ENCODE measurements at regions not wholly inside any gene's neighbourhood (a gene's known extent, or its start where the extent isn't known, plus 50 kb on each side); places are given as distances from the start of the nearest gene placed in this dataset.

GRCh38 chr3:29167180-29167579, 113.7 kb upstream of the RBMS3 start:
- H3K27me3 ChIP-seq, result no peaks in the 10 kb centered on the region
- 97% methylated on average over 1 of the region's 1 CpG for WGBS
- no peaks in the 10 kb centered on the region for H3K36me3 ChIP-seq
- no peak overlapping the region for H3K4me3 ChIP-seq
- no peaks in the 10 kb centered on the region for H3K9me3 ChIP-seq
- TF ChIP-seq EP300 (IDR thresholded peaks at IDR 0.05), result no peak
- no peak for TF ChIP-seq POLR2A (IDR thresholded peaks at IDR 0.05)
- TF ChIP-seq, protein P1, sequence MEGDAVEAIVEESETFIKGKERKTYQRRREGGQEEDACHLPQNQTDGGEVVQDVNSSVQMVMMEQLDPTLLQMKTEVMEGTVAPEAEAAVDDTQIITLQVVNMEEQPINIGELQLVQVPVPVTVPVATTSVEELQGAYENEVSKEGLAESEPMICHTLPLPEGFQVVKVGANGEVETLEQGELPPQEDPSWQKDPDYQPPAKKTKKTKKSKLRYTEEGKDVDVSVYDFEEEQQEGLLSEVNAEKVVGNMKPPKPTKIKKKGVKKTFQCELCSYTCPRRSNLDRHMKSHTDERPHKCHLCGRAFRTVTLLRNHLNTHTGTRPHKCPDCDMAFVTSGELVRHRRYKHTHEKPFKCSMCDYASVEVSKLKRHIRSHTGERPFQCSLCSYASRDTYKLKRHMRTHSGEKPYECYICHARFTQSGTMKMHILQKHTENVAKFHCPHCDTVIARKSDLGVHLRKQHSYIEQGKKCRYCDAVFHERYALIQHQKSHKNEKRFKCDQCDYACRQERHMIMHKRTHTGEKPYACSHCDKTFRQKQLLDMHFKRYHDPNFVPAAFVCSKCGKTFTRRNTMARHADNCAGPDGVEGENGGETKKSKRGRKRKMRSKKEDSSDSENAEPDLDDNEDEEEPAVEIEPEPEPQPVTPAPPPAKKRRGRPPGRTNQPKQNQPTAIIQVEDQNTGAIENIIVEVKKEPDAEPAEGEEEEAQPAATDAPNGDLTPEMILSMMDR (IDR thresholded peaks at IDR 0.05), result no peak
- no peak for TF ChIP-seq POLR2AphosphoS5 (IDR thresholded peaks at IDR 0.05)
- no peak overlapping the region for H3K27ac ChIP-seq
- DNase-seq (ENCODE audit: low spot score in 2 of 2), result no peak
- no peaks in the 10 kb centered on the region for H3K4me1 ChIP-seq

GRCh38 chr3:29168081-29168480, 112.8 kb upstream of the RBMS3 start:
- no peak overlapping the region for H3K4me3 ChIP-seq
- no peaks in the 10 kb centered on the region for H3K9me3 ChIP-seq
- WGBS, result 70% methylated on average over 2 of the region's 2 CpGs
- H3K36me3 ChIP-seq, result no peaks in the 10 kb centered on the region
- no peaks in the 10 kb centered on the region for H3K27me3 ChIP-seq
- no peak for TF ChIP-seq EP300 (IDR thresholded peaks at IDR 0.05)
- no peak for TF ChIP-seq POLR2A (IDR thresholded peaks at IDR 0.05)
- TF ChIP-seq POLR2AphosphoS5 (IDR thresholded peaks at IDR 0.05), result no peak
- TF ChIP-seq, protein P1 (IDR thresholded peaks at IDR 0.05), result no peak
- no peak for DNase-seq (ENCODE audit: low spot score in 2 of 2)
- H3K4me1 ChIP-seq, result no peaks in the 10 kb centered on the region
- H3K27ac ChIP-seq, result no peak overlapping the region

DNA sequence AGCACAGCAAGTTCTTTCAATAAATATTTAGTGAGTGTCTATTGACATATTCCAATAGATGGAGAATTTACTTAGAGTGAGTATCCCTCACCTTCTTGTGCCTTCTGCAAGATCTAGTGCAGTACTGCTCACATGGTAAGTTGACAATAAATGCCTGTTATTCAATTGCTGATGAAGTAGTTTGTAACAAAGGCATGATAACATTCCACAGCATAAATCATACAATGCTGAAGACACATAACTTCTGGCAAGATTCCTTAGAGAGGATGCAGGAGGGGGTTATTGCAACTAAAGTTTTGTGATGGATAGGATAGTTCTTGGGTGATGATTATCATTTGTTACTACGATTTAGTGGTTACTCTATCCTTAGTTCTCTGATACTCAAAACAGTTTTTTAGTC, 112.2 kb upstream of the RBMS3 start:
- Histone ChIP-seq H3K36me3 (no peaks in the 10 kb centered on the region), H3K4me3 (no peak overlapping the region), H3K27ac (no peak overlapping the region), H3K4me1 (no peaks in the 10 kb centered on the region), H3K27me3 (no peaks in the 10 kb centered on the region), H3K9me3 (no peaks in the 10 kb centered on the region)
- no peak for DNase-seq (ENCODE audit: low spot score in 2 of 2)
- TF ChIP-seq EP300 (IDR thresholded peaks at IDR 0.05), result no peak
- TF ChIP-seq, protein P1 (IDR thresholded peaks at IDR 0.05), result no peak
- TF ChIP-seq POLR2A (IDR thresholded peaks at IDR 0.05), result no peak
- TF ChIP-seq POLR2AphosphoS5 (IDR thresholded peaks at IDR 0.05), result no peak
- 56% methylated on average over 1 of the region's 1 CpG for WGBS

DNA sequence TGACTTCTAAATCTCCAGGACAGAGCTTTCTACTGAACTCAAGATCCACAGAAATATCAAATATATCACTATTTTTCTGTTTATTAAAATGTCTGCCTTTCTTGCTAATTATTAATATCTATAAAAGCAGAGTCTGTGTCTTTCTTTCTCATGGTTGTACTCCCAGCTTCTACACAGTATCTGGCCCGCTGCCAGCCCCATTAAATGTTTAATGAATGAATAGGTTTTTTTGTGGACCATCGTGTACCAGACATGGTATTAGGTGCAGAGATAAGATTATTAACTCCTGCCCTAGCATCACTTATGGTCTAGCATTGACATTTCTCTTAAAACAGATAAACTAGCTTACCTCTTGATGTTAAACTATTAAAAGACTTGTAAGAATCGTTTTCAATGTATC, 111.4 kb upstream of the RBMS3 start:
- 66% methylated on average over 3 of the region's 3 CpGs for WGBS
- DNase-seq (ENCODE audit: low spot score in 2 of 2), result no peak
- TF ChIP-seq EP300 (IDR thresholded peaks at IDR 0.05) (no peak), POLR2AphosphoS5 (IDR thresholded peaks at IDR 0.05) (no peak), POLR2A (IDR thresholded peaks at IDR 0.05) (no peak)
- TF ChIP-seq, protein P1 (IDR thresholded peaks at IDR 0.05), result no peak
- Histone ChIP-seq H3K4me1 (no peaks in the 10 kb centered on the region), H3K27ac (no peak overlapping the region), H3K9me3 (no peaks in the 10 kb centered on the region), H3K4me3 (no peak overlapping the region), H3K36me3 (no peaks in the 10 kb centered on the region), H3K27me3 (no peaks in the 10 kb centered on the region)

GRCh38 chr3:29171043-29171990, 109.6 kb upstream of the RBMS3 start:
- no peak overlapping the region for H3K4me3 ChIP-seq
- no peak for TF ChIP-seq EP300 (IDR thresholded peaks at IDR 0.05)
- TF ChIP-seq, protein P1 (IDR thresholded peaks at IDR 0.05), result no peak
- no peak for TF ChIP-seq POLR2A (IDR thresholded peaks at IDR 0.05)
- no peak for TF ChIP-seq POLR2AphosphoS5 (IDR thresholded peaks at IDR 0.05)
- DNase-seq (ENCODE audit: low spot score in 2 of 2), result no peak
- no peaks in the 10 kb centered on the region for H3K9me3 ChIP-seq
- H3K27me3 ChIP-seq, result no peaks in the 10 kb centered on the region
- WGBS, result 54% methylated on average over 6 of the region's 6 CpGs
- H3K36me3 ChIP-seq, result no peaks in the 10 kb centered on the region
- no peak overlapping the region for H3K27ac ChIP-seq
- H3K4me1 ChIP-seq, result no peaks in the 10 kb centered on the region
